HG03095 (cell line): ENCODE measurements at regions not wholly inside any gene's neighbourhood (a gene's known extent, or its start where the extent isn't known, plus 50 kb on each side); places are given as distances from the start of the nearest gene placed in this dataset.

ENCODE experiments used
- ATAC-seq: cut with Tn5 transposase; IDR thresholded peaks from one replicate; pipeline ENCODE4 v1.9.1; 2021; ENCODE audit warnings: moderate library complexity; ENCODE audit not compliant: unreplicated experiment

- ATAC-seq, result no peak
Measured at GRCh38 chr10:10796774-10797415, 220.8 kb upstream of the CELF2 start.

DNA sequence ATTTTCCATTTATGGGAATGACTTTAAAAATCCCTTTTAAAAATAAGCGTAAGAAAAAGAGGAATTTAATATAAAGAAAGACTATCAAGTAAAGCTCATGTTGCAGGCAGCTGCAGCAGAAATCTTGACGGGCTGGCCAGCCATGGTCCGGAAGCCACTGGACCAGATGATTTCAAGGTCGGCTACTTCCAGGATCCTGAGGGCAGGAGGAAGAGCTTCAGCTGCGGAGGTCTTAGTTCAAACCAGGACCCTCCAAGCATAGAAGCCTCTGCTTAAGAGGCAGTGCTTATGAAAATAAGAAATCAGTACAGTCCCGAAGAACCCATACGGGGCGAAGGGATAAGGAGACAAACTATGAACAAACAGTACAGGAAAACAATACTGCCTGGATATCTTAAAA is 220.2 kb upstream of the CELF2 start:
- ATAC-seq, result no peak

GRCh38 chr10:10798102-10798863 is 219.4 kb upstream of the CELF2 start:
- no peak for ATAC-seq

- ATAC-seq, result no peak
Measured at GRCh38 chr10:10798864-10799192, 218.8 kb upstream of the CELF2 start.

- no peak for ATAC-seq
Measured at GRCh38 chr10:10800961-10801360, 216.7 kb upstream of the CELF2 start.

GRCh38 chr10:10803278-10803677 is 214.4 kb upstream of the CELF2 start:
- ATAC-seq, result no peak

- no peak for ATAC-seq
Measured at GRCh38 chr10:10804061-10804460, 213.6 kb upstream of the CELF2 start.

DNA sequence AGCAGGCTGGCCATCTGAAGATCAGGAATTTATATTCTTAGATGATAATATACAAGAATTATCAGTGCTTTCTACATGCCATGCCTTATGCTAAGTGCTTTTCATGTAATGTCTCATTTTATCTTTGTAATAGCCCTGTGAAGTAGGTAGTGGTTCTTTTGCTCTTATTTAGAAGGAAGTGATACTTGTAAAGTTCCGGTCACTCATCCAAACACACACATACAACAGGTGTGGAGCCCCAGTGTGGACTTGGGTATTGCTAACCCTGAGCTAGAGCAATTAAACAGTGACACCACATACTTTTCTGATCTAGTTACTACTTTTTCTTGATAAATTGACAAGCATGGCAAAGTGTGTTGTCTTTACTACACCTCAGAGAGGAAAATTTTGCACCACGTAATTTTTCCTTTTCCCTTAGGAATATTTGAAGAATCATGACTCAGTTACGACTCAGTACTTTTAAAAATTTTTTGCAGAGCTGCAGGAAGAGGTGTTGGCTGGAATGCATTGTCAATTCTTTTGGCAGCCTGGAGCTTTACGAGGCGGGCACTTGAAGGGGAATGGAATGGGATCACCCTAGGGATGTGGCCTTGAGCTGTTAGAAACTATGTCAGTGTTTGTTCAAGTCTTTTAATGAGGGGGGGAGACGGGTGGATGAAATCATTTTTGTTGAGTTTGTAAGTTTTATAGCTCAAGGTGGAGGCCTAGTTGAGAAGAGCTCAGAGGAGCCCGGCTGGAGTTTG is 212.5 kb upstream of the CELF2 start:
- ATAC-seq, result no peak

DNA sequence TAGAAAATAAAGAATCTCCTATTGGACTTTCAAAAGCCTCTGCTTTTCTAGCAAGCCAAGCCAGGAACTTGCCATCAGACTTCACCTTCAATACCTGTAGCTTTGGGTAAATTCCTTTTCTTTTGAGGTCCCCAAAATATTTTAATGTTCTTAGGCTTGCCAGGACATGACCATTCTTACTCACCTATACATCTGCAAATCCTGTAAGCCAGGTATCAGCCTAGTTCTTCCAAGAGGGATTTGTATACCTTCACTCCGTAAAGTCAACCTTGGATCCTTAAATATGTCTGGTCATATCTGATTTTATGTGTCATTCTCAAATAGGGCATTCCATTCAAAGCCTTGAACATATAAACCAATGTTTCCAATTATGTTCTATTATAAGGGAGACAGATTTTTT is 210.6 kb upstream of the CELF2 start:
- no peak for ATAC-seq

DNA sequence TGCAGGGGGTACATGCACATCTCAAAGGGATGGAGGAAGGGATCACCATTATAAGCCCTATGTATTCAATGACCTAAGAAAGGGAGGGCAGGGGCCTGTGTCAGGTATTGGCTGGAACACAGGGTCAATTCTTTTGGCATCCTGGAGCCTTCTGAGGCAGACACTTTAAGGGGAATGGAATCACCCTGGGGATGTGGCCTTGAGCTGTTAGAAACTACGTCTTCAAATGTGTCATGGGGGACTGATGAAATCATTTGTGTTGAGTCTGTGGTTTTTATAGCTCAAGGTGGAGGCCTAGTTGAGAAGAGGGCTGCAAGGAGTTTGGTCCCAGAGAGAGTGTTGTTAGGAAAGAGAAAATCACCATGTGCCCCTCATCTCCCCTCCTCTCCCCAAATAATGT is 206.1 kb upstream of the CELF2 start:
- no peak for ATAC-seq

- ATAC-seq, result no peak
Measured at GRCh38 chr10:10813656-10814055, 204.0 kb upstream of the CELF2 start.

DNA sequence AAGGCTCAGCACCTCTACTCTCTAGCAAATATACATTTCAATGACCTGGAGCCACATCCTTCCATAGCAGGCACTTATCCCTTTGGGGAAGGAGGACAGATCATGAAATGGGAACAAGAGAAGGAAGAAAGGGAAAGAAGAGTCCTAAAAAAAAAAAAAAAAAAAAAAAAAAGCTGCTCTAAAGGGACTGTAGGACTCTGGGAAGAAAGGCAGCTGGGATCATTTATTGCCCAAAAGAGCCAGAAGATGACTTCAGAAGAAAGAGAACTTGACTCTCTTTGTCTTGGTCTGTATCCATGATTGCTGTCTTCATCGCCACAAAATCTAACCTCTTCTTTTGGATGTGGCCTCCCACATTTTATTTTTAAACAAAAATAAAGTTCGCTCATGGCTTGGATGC is 203.6 kb upstream of the CELF2 start:
- ATAC-seq, result no peak

GRCh38 chr10:10816447-10816846 is 201.2 kb upstream of the CELF2 start:
- no peak for ATAC-seq

DNA sequence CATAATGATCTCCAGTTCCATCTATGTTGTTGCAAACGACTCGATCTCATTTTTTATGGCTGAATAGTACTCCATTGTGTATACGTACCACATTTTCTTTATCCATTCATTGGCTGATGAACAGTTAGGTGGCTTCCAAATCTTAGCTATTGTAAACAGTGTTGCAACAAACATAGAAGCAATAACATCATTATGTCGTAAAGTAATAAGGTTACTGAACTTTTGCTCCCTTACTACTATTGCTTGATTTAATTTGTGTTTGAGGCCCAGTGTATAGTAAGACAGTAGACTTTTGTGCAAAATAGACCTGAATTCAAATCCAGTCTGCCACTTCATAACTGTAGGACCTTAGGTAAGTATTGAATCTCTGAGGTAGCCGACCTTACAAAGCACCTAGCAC is 200.1 kb upstream of the CELF2 start:
- ATAC-seq, result no peak

DNA sequence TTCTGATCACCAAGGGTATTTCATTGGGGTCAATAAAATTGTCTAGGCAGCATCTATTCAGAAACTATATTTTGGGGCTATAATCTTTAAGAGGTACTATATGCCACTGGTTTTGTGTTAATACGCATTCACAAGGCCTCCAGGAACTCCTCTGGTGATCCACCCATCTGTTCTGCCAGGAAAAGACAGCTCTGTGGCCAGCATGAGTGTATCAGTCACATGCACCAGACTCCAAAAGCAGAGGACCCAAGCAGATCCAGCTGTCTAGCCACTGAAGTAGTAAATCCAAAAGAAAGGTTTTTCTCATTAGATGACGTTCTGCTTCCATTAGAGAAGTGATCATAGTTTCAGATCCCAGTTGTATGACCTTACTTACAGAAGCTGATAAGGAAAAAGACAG is 199.6 kb upstream of the CELF2 start:
- ATAC-seq, result no peak

DNA sequence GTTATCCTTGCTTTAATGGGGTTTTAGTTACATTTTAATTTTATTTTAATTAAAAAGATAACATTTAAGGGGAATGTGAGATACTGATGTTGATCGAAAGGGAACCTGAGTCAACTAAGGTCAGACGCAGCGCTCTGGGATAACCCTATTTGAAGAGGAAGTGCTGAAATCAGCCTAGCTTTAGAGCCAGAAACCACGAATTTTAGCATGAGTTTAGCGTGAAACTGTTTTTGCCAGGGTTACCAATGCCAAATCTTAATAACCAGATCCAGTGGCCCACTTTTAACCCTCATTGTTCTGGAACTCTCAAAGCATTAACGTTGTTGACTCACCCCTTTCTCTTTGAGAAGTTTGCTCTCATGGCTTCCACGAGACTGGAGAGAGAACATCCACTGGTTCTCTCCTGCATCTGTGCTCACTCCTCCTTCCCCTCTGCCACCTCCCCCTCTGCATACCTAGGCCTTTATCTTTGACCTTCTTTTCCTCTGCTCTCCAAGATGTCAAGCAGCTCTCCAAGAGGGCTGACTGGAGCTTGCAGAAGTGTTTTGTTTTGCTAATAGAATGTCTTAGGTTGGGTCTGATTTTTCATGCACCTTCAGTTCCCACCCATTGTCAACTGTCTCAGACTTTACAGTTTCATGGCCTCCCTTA is 198.3 kb upstream of the CELF2 start:
- ATAC-seq, result no peak

DNA sequence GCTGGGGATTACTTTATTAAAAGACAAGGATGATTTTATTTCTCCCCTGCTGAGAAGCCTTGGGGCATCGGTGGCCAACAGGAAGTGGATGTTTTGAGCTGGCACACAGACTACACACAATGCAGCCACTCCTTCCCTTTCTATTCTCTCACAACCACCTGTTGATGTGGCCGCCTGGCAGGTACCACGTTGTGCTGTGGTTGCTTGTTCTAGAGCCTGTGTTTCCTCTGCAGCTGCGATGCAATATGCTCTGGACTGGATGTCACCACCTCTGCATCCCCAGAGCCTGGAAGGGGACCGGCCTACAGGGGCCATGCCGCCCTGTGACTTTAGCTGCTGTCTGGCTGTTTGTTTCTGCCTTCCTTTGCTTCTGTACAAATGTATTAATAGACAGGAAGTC is 195.7 kb upstream of the CELF2 start:
- no peak for ATAC-seq

GRCh38 chr10:10824591-10825148 is 193.0 kb upstream of the CELF2 start:
- ATAC-seq, result no peak

DNA sequence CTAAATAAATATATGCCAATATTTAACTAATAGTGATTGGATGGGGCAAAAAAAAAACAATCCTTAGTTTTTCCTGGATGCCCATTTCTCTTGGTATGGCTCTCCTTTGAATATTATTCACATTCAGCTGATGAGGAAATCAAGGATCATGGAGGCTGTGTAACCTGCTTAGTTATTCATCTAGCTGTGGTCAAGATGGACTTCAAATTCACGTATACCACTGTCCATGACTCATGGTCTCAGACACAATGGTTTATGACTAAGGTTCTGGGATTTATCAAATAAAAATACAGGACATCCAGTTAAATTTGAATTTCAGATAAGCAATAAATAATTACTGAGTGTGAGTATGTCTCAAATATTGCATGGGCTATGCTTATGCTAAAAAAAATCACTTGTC is 191.5 kb upstream of the CELF2 start:
- no peak for ATAC-seq

GRCh38 chr10:10828623-10829022 is 189.0 kb upstream of the CELF2 start:
- no peak for ATAC-seq

- ATAC-seq, result no peak
Measured at GRCh38 chr10:10829576-10829975, 188.1 kb upstream of the CELF2 start.
